ENCODE measurements at regions not wholly inside any gene's neighbourhood (a gene's known extent, or its start where the extent isn't known, plus 50 kb on each side); places are given as distances from the start of the nearest gene placed in this dataset.

DNA sequence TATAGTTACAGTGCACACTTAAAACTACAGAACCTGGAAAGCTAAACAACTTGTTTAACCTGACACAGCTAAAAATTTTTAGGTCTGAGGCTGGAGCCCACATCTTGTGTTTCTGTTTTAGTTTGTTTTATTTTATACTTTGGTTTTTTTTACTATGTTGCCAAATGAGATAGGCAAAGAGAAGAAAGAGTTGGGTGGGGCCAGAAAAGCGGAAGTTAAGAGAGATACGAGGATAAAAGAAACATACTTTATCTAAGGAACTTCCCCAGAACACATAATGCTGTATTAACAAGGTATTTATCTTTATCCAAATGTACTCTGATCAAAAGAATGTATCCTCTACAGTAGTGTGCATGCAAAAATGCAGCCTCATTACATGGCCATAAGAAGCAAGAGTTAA lies 1145.7 kb downstream of the EPHA3 start:
- no peak for DNase-seq

DNA sequence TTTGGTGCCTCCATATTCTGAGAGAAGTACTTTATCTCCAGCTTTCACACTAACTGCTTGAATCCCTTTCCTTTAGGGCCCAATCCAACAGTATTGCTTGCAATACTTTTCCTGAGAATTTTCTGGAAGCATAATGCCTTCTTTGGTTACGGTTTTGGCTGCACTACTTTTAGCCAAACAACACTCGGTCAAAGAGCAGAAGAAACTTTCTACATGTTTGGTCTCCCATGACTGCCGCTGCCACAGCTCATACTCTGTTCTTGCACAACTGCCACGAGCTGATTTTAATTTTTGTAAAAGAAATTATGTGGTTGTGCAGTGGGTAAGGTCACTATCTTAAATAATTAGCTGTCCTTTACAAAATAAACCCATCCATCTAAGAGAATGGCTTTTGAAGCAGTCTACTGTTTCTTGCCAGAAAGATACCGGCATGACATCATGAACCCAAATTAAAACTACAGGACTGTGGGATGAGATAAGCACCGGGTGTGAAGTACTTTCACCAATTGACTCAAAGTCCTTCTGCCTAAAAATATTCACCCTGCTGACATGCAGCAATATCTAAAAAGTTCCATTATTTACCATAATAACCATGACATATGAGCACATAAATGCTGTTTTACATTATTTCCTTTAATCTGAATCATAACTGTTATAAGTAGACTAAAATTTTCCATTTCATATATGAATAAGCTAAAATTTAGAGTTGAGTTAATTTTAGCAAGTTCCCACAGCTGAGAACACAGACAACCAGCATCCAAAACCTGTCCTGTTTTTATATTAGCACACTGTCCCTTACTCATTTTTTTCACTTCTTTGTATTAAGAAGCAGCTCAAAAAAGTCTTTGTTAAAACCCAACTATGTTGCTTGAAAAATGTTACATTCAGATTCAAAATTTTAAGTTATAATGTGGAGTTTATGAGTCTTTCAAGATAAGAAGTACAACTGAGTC lies 1154.3 kb downstream of the EPHA3 start:
- DNase-seq, result no peak

All from NCI-H446 treated with DMSO at 0.1 percent for 48 hours (cell line).